CD14-positive monocyte (primary cell): ENCODE measurements at regions not wholly inside any gene's neighbourhood (a gene's known extent, or its start where the extent isn't known, plus 50 kb on each side); places are given as distances from the start of the nearest gene placed in this dataset.

Source experiments
- DNase-seq, 3 donors: peaks; one replicate each; pipeline ENCODE4 v3.0.0-alpha.2; 2011 to 2022
- H2AFZ ChIP-seq: 2 replicates; pipeline ENCODE4 v1.6.0; 2012; ENCODE audit warnings: mild to moderate bottlenecking, low read depth, low read length, inconsistent platforms; ENCODE audit not compliant: insufficient read depth, poor library complexity, severe bottlenecking
- H3K27ac ChIP-seq, 2 donors: 1 replicate in 1 of 2; 2 replicates in 1 of 2; pipeline ENCODE4 v1.5.1; 2012 to 2013; ENCODE audit warnings: low read length in 2 of 2, control low read depth in 1 of 2, inconsistent platforms in 1 of 2, low read depth in 1 of 2, mild to moderate bottlenecking in 1 of 2
- H3K27me3 ChIP-seq, 2 donors: one replicate each; pipeline versions ENCODE4 v1.6.0 to v1.6.1; 2011 to 2013; ENCODE audit warnings: low read length in 2 of 2; ENCODE audit not compliant: control insufficient read depth in 2 of 2, insufficient read depth in 2 of 2
- H3K36me3 ChIP-seq, 2 donors: replicated peaks in 1 of 2; 1 replicate in 1 of 2; 2 replicates in 1 of 2; pipeline versions ENCODE4 v1.5.1 to v1.6.1; 2012 to 2013; ENCODE audit warnings: low read length in 2 of 2, control low read depth in 1 of 2, inconsistent platforms in 1 of 2, mild to moderate bottlenecking in 1 of 2; ENCODE audit not compliant: insufficient read depth in 2 of 2, control insufficient read depth in 1 of 2
- H3K4me1 ChIP-seq, 2 donors: 1 replicate in 1 of 2; 2 replicates in 1 of 2; pipeline versions ENCODE4 v1.5.1 to v1.6.1; 2012 to 2013; ENCODE audit warnings: low read length in 2 of 2, control low read depth in 1 of 2, inconsistent platforms in 1 of 2, mild to moderate bottlenecking in 1 of 2, moderate library complexity in 1 of 2; ENCODE audit not compliant: insufficient read depth in 2 of 2, control insufficient read depth in 1 of 2
- H3K4me2 ChIP-seq: replicated peaks from 2 replicates; pipeline ENCODE3; 2012; ENCODE audit warnings: low read length, moderate library complexity, mild to moderate bottlenecking; ENCODE audit not compliant: poor library complexity, severe bottlenecking; ENCODE audit errors: extremely low read depth
- H3K4me3 ChIP-seq, 3 experiments: fragments of 200-600 bp in 1 of 3; sonication (generic) in 1 of 3; replicated peaks in 1 of 3; 1 replicate in 2 of 3; 2 replicates in 1 of 3; pipeline ENCODE4 v1.5.1; 2011 to 2013; ENCODE audit warnings: low read length in 3 of 3, mild to moderate bottlenecking in 3 of 3, control low read depth in 2 of 3, low read depth in 2 of 3, inconsistent platforms in 1 of 3, moderate library complexity in 1 of 3
- H3K79me2 ChIP-seq: 2 replicates; pipeline ENCODE4 v1.6.0; 2012; ENCODE audit warnings: mild to moderate bottlenecking, control low read depth, inconsistent platforms, low read length, moderate library complexity; ENCODE audit not compliant: insufficient read depth
- H3K9ac ChIP-seq: 2 replicates; pipeline ENCODE4 v1.6.0; 2017; ENCODE audit warnings: low read length, mild to moderate bottlenecking; ENCODE audit not compliant: insufficient read depth, poor library complexity, severe bottlenecking
- H3K9me3 ChIP-seq, 2 donors: replicated peaks in 1 of 2; 1 replicate in 1 of 2; 2 replicates in 1 of 2; pipeline versions ENCODE4 v1.5.1 to v1.6.1; 2012 to 2013; ENCODE audit warnings: low read length in 2 of 2, control low read depth in 1 of 2; ENCODE audit not compliant: control insufficient read depth in 1 of 2, insufficient read depth in 1 of 2
- H4K20me1 ChIP-seq: 2 replicates; pipeline ENCODE4 v1.6.0; 2012; ENCODE audit warnings: mild to moderate bottlenecking, low read length, control low read depth, moderate library complexity; ENCODE audit not compliant: insufficient read depth
- H3K27ac Mint-ChIP-seq, 7 donors: one replicate each; pipeline ENCODE4 v1.8.0; 2020; ENCODE audit warnings: mild to moderate bottlenecking in 7 of 7, mixed read lengths in 7 of 7, moderate library complexity in 6 of 7, inconsistent platforms in 2 of 7
- H3K27me3 Mint-ChIP-seq, 3 donors: one replicate each; pipeline ENCODE4 v1.8.0; 2021 to 2022; ENCODE audit warnings: low read depth in 3 of 3, mild to moderate bottlenecking in 3 of 3, mixed read lengths in 3 of 3, moderate library complexity in 3 of 3, inconsistent platforms in 1 of 3
- H3K36me3 Mint-ChIP-seq, 2 donors: one replicate each; pipeline ENCODE4 v1.8.0; 2020; ENCODE audit warnings: mixed read lengths in 2 of 2, inconsistent platforms in 1 of 2, mild to moderate bottlenecking in 1 of 2
- H3K4me1 Mint-ChIP-seq: one replicate; pipeline ENCODE4 v1.8.0; 2020; ENCODE audit warnings: mild to moderate bottlenecking, mixed read lengths
- H3K4me3 Mint-ChIP-seq, 2 donors: one replicate each; pipeline ENCODE4 v1.8.0; 2020; ENCODE audit warnings: mild to moderate bottlenecking in 2 of 2, mixed read lengths in 2 of 2, moderate library complexity in 1 of 2
- H3K9me3 Mint-ChIP-seq, 7 donors: one replicate each; pipeline ENCODE4 v1.8.0; 2020 to 2022; ENCODE audit warnings: mixed read lengths in 7 of 7, mild to moderate bottlenecking in 6 of 7, moderate library complexity in 6 of 7, inconsistent platforms in 2 of 7
- WGBS: methylation state at CpG from one replicate; pipeline ENCODE4 v1.1.5; 2013; ENCODE audit warnings: missing lambda C conversion rate; ENCODE audit not compliant: insufficient coverage; 5-methylcytosine and 5-hydroxymethylcytosine counted together
- intact Hi-C, 2 donors: fragments of 100-400 bp; cut with micrococcal nuclease; formaldehyde crosslinking; loops; one replicate each; pipeline versions ENCODE4 v1.15.0 to v1.15.1; 2023
- TF ChIP-seq, protein P1 (sequence below): fragments of 200-600 bp; IDR thresholded peaks from one replicate; pipeline ENCODE4 v1.8.0; 2022; ENCODE audit warnings: antibody characterized with exemption, mild to moderate bottlenecking

DNA sequence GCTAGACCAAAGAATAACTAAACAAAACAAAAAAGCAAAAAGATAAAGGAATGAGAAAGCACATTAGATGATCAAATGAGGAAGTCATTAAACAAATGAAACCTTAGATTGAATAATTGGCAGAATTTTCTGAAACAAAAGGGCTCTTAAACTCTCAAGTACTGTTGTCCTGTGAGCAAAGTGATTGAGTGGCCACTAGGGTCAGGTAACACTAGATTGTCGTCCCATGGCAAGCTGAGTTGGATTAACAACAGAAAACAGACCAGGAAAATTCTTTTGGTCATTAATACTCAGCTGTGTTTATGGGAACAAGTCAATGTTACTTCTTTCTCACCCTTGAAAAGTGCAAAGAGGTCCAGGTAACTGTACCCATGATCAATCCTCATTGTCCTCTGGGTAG, 81.6 kb upstream of the MRPS30 start:
- peaks cover 0 to 3% of the 10 kb centered on the region in 2 donors for H3K9me3 ChIP-seq
- no peak overlapping the region for H3K9ac ChIP-seq
- TF ChIP-seq, protein P1, sequence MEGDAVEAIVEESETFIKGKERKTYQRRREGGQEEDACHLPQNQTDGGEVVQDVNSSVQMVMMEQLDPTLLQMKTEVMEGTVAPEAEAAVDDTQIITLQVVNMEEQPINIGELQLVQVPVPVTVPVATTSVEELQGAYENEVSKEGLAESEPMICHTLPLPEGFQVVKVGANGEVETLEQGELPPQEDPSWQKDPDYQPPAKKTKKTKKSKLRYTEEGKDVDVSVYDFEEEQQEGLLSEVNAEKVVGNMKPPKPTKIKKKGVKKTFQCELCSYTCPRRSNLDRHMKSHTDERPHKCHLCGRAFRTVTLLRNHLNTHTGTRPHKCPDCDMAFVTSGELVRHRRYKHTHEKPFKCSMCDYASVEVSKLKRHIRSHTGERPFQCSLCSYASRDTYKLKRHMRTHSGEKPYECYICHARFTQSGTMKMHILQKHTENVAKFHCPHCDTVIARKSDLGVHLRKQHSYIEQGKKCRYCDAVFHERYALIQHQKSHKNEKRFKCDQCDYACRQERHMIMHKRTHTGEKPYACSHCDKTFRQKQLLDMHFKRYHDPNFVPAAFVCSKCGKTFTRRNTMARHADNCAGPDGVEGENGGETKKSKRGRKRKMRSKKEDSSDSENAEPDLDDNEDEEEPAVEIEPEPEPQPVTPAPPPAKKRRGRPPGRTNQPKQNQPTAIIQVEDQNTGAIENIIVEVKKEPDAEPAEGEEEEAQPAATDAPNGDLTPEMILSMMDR: no peak
- H3K4me3 ChIP-seq: no peak overlapping the region
- H3K4me2 ChIP-seq: no peak overlapping the region
- intact Hi-C loops: no loop called here
- H3K27ac ChIP-seq: no peak overlapping the region
- H3K27me3 Mint-ChIP-seq: peaks cover 0 to 2% (median 0%) of the 10 kb centered on the region in 3 donors
- H3K4me1 ChIP-seq: no peaks in the 10 kb centered on the region
- no peak overlapping the region for H3K4me3 Mint-ChIP-seq
- 100% methylated on average over 1 of the region's 1 CpG for WGBS
- no peaks in the 10 kb centered on the region for H3K36me3 Mint-ChIP-seq
- H3K36me3 ChIP-seq: no peaks in the 10 kb centered on the region
- peaks cover 0 to 6% (median 3%) of the 10 kb centered on the region in 7 donors for H3K9me3 Mint-ChIP-seq
- DNase-seq: no peak
- H3K27ac Mint-ChIP-seq: no peak overlapping the region
- no peaks in the 10 kb centered on the region for H4K20me1 ChIP-seq
- H2AFZ ChIP-seq: no peak overlapping the region
- no peaks in the 10 kb centered on the region for H3K79me2 ChIP-seq
- H3K27me3 ChIP-seq: no peaks in the 10 kb centered on the region
- H3K4me1 Mint-ChIP-seq: no peaks in the 10 kb centered on the region

DNA sequence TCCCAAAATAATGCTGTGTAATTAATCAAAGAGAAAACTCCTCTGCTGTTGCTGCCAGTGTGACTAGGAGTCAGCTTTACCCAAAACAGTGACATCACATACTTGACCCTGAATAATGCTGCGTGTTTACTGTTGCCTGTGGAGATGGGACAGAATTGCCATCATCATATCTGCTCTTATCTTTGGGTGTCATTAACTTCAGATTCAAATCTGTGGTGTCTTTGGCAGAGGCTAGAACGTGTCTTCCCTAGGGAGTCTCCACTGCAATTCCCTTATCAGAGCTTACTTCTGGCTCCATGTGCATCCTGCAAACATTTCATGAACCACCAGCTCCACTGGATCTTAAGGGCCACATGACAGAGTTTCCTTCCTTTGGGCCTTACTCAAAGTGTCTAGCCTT, 88.9 kb upstream of the MRPS30 start:
- intact Hi-C loops: no loop called here
- WGBS: 40% methylated on average over 2 of the region's 2 CpGs

More for the DNA sequence above, 88.9 kb upstream of the MRPS30 start:
- H3K4me1 Mint-ChIP-seq: no peaks in the 10 kb centered on the region
- H3K27ac Mint-ChIP-seq: no peak overlapping the region
- Histone ChIP-seq H3K27ac (no peak overlapping the region), H3K79me2 (no peaks in the 10 kb centered on the region), H3K4me3 (no peak overlapping the region), H3K4me1 (no peaks in the 10 kb centered on the region), H4K20me1 (no peaks in the 10 kb centered on the region), H3K27me3 (no peaks in the 10 kb centered on the region), H2AFZ (no peak overlapping the region), H3K9ac (no peak overlapping the region), H3K9me3 (peaks cover 6 to 9% of the 10 kb centered on the region in 2 donors), H3K4me2 (no peak overlapping the region), H3K36me3 (no peaks in the 10 kb centered on the region)
- no peaks in the 10 kb centered on the region for H3K36me3 Mint-ChIP-seq
- no peak for DNase-seq
- TF ChIP-seq, protein P1: no peak
- no peak overlapping the region for H3K4me3 Mint-ChIP-seq
- H3K9me3 Mint-ChIP-seq: peaks cover 3 to 12% (median 5%) of the 10 kb centered on the region in 7 donors
- H3K27me3 Mint-ChIP-seq: no peaks in the 10 kb centered on the region
